ENCODE measurements at regions not wholly inside any gene's neighbourhood (a gene's known extent, or its start where the extent isn't known, plus 50 kb on each side); places are given as distances from the start of the nearest gene placed in this dataset.

DNA sequence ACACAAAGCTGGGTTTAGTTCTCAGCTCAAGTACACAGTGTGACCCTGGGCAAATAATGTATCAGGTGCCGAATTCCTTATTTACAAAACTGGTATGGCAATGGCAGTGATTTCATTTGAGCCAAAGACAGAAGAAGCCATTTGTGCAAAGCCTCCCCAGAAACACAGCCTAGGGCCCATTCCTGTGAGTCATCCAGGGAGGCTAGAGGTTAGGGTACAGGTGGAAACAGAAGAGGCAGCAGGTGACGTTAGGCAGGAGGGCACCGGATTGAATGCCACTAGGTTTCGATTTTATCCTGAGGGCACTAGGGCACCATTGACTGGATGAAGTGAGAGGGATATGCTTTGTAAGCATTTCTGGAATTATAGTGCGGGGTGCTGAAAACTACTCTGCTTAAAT, 766.9 kb upstream of the NR2F2 start:
- Histone ChIP-seq H3K27me3 (no peaks in the 10 kb centered on the region), H3K36me3 (no peaks in the 10 kb centered on the region), H3K4me1 (no peaks in the 10 kb centered on the region), H3K9me3 (no peaks in the 10 kb centered on the region), H3K4me3 (no peak overlapping the region), H3K27ac (no peak overlapping the region)
- TF ChIP-seq EP300 (IDR thresholded peaks at IDR 0.05) (no peak), POLR2A (IDR thresholded peaks at IDR 0.05) (no peak), POLR2AphosphoS5 (IDR thresholded peaks at IDR 0.05) (no peak), CTCF (IDR thresholded peaks at IDR 0.05) (no peak)
- 78 to 90% methylated on average over 5 of the region's 5 CpGs for WGBS, 2 donors
- no peak for DNase-seq
- intact Hi-C loops (cut with DNase I) = no loop called here

DNA sequence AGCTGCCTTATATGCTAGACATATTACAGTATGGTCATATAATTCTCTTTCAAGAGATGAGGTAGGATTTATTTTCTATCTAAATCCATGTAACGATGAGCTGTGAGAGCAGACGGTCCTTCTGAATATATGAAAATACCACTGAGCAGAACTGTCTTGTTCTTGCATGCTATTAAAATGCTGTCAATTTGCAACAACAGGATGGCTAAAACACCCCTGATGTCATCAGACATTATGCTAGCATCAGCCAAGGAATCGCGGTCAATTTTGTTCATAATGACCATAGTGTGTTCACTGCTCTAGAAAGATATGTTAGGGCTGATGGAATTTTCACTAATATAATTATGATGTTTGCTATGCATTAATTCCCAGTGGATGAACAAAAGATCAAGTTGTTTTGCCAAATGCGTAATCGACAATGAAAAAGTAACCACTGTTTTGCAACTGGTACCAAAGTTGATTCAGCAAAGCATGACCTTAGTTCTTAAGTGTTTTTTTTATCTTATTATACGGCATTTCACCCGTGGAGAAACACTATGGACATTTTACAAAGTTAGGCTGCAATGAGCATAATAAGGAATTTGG, 765.4 kb upstream of the NR2F2 start:
- no peak overlapping the region for H3K27ac ChIP-seq
- TF ChIP-seq POLR2AphosphoS5 (IDR thresholded peaks at IDR 0.05) (no peak), EP300 (IDR thresholded peaks at IDR 0.05) (no peak), POLR2A (IDR thresholded peaks at IDR 0.05) (no peak), CTCF (IDR thresholded peaks at IDR 0.05) (no peak)
- intact Hi-C loops (cut with DNase I) = no loop called here
- WGBS, 2 donors = 90 to 91% methylated on average over 8 of the region's 8 CpGs
- DNase-seq = no peak
- no peaks in the 10 kb centered on the region for H3K9me3 ChIP-seq
- no peaks in the 10 kb centered on the region for H3K36me3 ChIP-seq
- H3K27me3 ChIP-seq = no peaks in the 10 kb centered on the region
- no peaks in the 10 kb centered on the region for H3K4me1 ChIP-seq
- H3K4me3 ChIP-seq = no peak overlapping the region

GRCh38 chr15:95565690-95566089, 764.8 kb upstream of the NR2F2 start:
- H3K4me3 ChIP-seq = no peak overlapping the region
- H3K27ac ChIP-seq = no peak overlapping the region
- intact Hi-C loops (cut with DNase I) = no loop called here
- H3K4me1 ChIP-seq = no peaks in the 10 kb centered on the region
- no peaks in the 10 kb centered on the region for H3K27me3 ChIP-seq
- no peak for DNase-seq
- WGBS, 2 donors = 61 to 75% methylated on average over 4 of the region's 4 CpGs
- TF ChIP-seq CTCF (IDR thresholded peaks at IDR 0.05) (no peak), POLR2A (IDR thresholded peaks at IDR 0.05) (no peak), POLR2AphosphoS5 (IDR thresholded peaks at IDR 0.05) (no peak), EP300 (IDR thresholded peaks at IDR 0.05) (no peak)
- no peaks in the 10 kb centered on the region for H3K9me3 ChIP-seq
- H3K36me3 ChIP-seq = no peaks in the 10 kb centered on the region

- intact Hi-C loops (cut with DNase I) = no loop called here
- peaks cover 0 to 5% (median 0%) of the 10 kb centered on the region in 4 donors for H3K9me3 ChIP-seq
- H3K27me3 ChIP-seq = no peaks in the 10 kb centered on the region
- 86 to 95% methylated on average over 1 of the region's 1 CpG for WGBS, 2 donors
- H3K4me3 ChIP-seq = no peak overlapping the region
- H3K36me3 ChIP-seq = no peaks in the 10 kb centered on the region
- no peak for DNase-seq
- H3K27ac ChIP-seq = no peak overlapping the region
- H3K4me1 ChIP-seq = no peaks in the 10 kb centered on the region
- no peak for TF ChIP-seq POLR2AphosphoS5 (IDR thresholded peaks at IDR 0.05)
- TF ChIP-seq POLR2A (IDR thresholded peaks at IDR 0.05) = no peak
- no peak for TF ChIP-seq CTCF (IDR thresholded peaks at IDR 0.05)
- no peak for TF ChIP-seq EP300 (IDR thresholded peaks at IDR 0.05)
Measured at GRCh38 chr15:95567686-95568085, 762.8 kb upstream of the NR2F2 start.

GRCh38 chr15:95574053-95574452, 756.4 kb upstream of the NR2F2 start:
- Histone ChIP-seq H3K36me3 (no peaks in the 10 kb centered on the region), H3K27ac (no peak overlapping the region), H3K9me3 (peaks cover 0 to 5% (median 0%) of the 10 kb centered on the region in 4 donors), H3K4me1 (no peaks in the 10 kb centered on the region), H3K4me3 (no peak overlapping the region), H3K27me3 (no peaks in the 10 kb centered on the region)
- no peak for TF ChIP-seq POLR2AphosphoS5 (IDR thresholded peaks at IDR 0.05)
- 65 to 78% methylated on average over 5 of the region's 5 CpGs for WGBS, 2 donors
- intact Hi-C loops (cut with DNase I) = no loop called here
- no peak for DNase-seq
